ENCODE measurements at regions not wholly inside any gene's neighbourhood (a gene's known extent, or its start where the extent isn't known, plus 50 kb on each side); places are given as distances from the start of the nearest gene placed in this dataset.

DNA sequence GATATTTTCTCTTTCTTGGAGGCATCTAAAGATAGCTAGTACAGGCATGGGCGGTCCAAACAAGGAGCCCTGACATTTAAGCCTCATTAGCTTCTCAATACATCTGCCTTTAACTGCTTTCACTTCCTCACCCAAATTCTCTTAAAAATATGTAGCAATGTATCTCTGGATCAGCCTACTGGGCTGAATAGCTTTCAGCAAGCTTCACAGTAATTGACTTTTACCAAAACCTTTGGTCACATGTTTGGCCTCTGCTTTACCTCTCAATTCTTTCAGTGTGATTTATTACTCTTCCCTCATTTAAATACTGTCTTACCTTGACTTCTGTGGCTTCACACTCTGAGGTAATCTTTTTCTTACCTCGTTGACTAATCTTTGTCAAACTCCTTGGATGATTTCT lies 1618.1 kb downstream of the GRIK2 start:
- Histone ChIP-seq H3K27ac (no peak overlapping the region), H3K4me3 (no peak overlapping the region)
- TF ChIP-seq, protein P1, sequence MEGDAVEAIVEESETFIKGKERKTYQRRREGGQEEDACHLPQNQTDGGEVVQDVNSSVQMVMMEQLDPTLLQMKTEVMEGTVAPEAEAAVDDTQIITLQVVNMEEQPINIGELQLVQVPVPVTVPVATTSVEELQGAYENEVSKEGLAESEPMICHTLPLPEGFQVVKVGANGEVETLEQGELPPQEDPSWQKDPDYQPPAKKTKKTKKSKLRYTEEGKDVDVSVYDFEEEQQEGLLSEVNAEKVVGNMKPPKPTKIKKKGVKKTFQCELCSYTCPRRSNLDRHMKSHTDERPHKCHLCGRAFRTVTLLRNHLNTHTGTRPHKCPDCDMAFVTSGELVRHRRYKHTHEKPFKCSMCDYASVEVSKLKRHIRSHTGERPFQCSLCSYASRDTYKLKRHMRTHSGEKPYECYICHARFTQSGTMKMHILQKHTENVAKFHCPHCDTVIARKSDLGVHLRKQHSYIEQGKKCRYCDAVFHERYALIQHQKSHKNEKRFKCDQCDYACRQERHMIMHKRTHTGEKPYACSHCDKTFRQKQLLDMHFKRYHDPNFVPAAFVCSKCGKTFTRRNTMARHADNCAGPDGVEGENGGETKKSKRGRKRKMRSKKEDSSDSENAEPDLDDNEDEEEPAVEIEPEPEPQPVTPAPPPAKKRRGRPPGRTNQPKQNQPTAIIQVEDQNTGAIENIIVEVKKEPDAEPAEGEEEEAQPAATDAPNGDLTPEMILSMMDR (IDR thresholded peaks at IDR 0.05) = no peak
- no peak for DNase-seq (ENCODE audit: low spot score)

DNA sequence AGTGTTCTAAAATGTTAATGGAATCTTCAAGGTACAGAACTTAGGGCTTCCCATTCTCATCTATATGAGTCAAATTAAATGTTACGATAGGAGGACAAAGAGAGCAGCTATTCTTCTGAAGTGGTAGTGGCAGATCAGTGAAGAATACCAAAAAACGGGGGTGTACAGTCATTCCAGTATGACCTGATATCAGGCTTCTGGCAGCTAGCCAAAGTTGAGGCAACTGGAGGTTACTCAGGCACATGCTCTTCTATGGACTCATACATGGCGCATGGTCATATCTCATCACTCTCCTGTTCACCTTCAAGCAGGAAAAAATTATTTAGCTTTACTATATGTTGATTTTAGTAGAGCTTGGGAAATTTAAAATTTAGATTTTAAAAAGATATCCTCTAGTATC lies 1608.8 kb downstream of the GRIK2 start:
- no peak overlapping the region for H3K4me3 ChIP-seq
- TF ChIP-seq, protein P1 (IDR thresholded peaks at IDR 0.05) = no peak
- no peak for DNase-seq (ENCODE audit: low spot score)
- H3K27ac ChIP-seq = no peak overlapping the region

DNA sequence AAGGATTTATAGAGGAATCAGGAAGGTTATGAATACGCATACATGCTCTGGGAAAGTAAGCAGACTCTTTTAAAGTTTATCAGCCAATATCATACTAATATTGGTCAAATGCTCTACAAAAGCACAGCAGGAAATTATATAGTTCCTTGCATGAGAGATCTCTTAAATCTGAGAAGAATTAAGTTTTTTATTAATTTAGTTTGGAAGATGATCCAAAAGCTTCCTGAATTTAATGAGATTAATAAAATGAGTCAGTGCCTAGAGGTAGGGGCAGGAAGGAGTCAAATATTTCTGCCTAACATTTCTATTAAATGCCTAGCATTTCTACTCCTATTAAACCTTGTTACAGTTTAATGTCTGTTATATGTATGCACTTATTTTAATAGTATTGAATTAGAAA lies 1608.2 kb downstream of the GRIK2 start:
- H3K27ac ChIP-seq = no peak overlapping the region
- TF ChIP-seq, protein P1 (IDR thresholded peaks at IDR 0.05) = no peak
- no peak overlapping the region for H3K4me3 ChIP-seq
- no peak for DNase-seq (ENCODE audit: low spot score)

DNA sequence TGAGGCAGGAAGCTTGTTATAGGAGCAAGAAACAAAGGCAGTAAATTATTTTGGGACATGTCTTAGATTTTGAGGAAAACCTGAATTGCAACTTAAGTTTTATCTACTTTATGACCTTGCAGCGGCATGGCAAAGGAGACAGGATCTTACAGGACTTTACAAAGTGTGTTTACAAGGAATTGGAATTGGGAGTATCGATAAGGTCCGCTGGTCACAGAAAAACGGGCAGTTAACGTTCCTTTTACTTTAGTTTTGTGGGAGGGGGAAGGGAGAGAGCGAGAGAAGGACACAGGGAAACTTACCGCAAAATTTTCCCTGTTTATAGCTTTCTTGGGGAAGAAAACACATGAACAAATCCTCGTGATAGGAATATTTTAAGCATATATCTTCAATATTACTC lies 1607.2 kb downstream of the GRIK2 start:
- TF ChIP-seq, protein P1 (IDR thresholded peaks at IDR 0.05) = no peak
- Histone ChIP-seq H3K27ac (no peak overlapping the region), H3K4me3 (no peak overlapping the region)
- DNase-seq (ENCODE audit: low spot score) = no peak

DNA sequence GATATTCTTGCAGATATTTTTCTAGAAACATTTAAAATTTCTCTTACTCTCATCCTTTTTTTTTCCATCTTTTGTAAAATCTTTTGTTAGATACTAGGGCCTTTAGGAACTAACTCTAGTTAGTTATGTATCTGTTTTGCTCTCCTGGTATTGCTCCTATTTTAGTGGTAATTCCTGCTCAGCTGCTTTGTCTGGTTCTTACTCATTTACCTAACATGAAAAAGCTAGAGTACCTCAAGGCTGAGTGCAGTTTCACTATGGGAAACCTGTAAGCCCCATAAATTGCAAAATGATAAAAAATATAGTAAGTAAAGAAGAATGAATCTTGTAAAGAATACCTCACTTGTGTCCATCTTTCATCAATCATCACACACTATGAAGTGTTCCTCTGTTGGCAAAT lies 1602.0 kb downstream of the GRIK2 start:
- DNase-seq (ENCODE audit: low spot score) = no peak
- Histone ChIP-seq H3K27ac (no peak overlapping the region), H3K4me3 (no peak overlapping the region)
- TF ChIP-seq, protein P1 (IDR thresholded peaks at IDR 0.05) = no peak

DNA sequence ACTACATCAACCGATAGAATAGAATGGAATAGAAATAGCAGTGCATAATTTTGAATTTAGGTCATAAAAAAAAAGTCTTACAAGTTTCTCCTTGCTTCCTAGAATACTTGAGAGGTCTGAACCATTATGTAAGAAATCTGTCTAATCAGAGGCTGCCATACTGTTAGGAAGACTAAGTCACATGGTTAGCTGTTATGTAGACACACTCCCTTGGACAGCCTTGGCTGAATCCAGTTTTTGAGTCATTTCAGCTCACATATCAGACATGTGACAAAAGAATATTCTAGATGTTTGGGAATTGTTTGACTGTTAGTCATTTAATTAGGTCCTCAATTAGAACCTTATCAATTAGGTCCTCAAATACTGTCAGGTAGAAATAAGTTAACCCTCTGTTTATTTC lies 1601.4 kb downstream of the GRIK2 start:
- Histone ChIP-seq H3K27ac (no peak overlapping the region), H3K4me3 (no peak overlapping the region)
- no peak for DNase-seq (ENCODE audit: low spot score)
- TF ChIP-seq, protein P1 (IDR thresholded peaks at IDR 0.05) = no peak

DNA sequence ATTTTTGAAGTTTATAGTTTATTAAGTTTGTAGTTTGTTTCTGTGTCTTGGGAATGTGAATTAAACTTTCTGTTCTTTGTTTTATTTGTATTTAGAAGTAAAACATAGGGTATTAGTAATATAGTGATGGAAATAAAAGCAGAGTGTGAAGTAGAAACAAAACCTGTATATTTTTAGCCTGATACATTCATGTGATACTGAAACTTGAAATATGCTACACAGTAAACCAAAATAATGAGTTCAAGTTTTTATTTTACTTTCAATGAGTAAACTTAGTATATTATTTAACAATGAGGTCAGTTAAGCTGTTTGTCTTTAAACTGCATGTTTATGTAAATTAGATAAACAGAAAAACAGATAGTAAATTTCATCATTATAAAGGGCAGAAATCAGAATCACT lies 1592.6 kb downstream of the GRIK2 start:
- DNase-seq (ENCODE audit: low spot score) = no peak
- H3K27ac ChIP-seq = no peak overlapping the region
- TF ChIP-seq, protein P1 (IDR thresholded peaks at IDR 0.05) = no peak
- no peak overlapping the region for H3K4me3 ChIP-seq
